ENCODE measurements at regions not wholly inside any gene's neighbourhood (a gene's known extent, or its start where the extent isn't known, plus 50 kb on each side); places are given as distances from the start of the nearest gene placed in this dataset.

- no peak for TF ChIP-seq CTCF (IDR thresholded peaks at IDR 0.05)
Observed at GRCh38 chr13:39886336-39886735, 230.9 kb downstream of the COG6 start.

DNA sequence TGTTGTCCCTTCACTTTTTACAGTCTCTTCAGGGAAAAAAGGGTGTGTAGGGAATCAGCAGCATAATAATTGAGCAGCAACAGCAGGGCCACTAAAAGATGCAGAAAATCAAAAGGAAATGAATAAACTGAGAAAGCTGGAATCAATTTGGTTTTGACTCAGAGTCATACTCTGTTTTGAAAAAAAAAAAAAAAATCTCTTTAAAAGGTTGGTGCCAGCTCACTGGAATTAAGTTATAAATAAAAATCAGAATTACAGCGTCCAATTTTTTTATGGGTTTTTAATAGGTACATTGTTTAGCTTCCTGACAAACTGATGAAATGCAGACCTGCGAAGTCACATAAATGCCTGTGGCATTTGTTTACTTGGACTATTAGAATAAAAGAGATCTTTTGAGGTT lies 231.9 kb downstream of the COG6 start:
- TF ChIP-seq CTCF (IDR thresholded peaks at IDR 0.05) = no peak

- TF ChIP-seq CTCF (IDR thresholded peaks at IDR 0.05) = no peak
Observed at GRCh38 chr13:39888865-39889810, 233.7 kb downstream of the COG6 start.

- no peak for TF ChIP-seq CTCF (IDR thresholded peaks at IDR 0.05)
Observed at GRCh38 chr13:39890537-39890936, 235.1 kb downstream of the COG6 start.

DNA sequence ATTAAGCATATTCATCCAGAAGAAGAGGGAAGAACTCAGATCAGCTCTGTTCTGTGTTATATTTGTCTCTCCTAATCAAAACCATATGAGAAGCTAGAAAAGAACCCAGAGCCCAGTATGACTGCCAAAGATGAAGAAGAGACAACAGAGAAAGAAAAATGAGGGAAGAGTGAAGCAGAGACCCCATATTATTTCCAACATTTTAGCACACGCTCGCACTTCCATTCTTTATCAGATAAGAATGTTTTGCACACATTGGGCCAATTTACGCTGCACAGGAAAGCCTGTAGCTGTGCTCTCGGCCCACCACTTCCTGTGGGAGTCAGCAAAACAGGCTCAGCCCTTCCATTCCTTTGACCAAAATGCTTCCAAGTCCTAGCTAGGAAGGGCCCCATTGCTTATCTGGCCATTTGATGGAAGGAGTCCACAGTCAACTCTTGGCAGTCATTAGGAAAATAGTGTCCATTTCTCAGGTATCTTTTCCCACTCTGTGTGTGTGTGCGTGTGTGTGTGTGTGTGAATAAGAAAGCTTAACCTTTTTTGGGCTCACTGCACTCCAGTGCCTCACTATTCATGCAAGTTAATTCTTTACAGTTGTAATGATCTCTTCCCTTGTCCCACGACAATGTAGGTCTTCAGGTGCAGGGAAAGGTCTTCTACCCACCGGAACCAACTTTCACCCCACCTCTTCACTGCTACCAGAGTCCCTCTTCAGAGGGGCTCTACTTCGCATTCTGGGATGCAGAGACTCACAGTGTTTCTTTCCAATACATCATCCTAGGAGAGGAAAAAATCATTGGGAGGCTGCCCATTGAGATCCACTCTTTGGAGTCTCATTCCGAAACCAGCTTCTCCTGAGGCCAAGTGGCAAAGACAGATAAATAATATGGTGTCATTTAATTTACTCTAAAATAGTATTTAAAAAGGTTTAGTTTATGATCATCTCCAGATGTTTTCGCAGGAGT lies 237.5 kb downstream of the COG6 start:
- no peak for TF ChIP-seq CTCF (IDR thresholded peaks at IDR 0.05)

DNA sequence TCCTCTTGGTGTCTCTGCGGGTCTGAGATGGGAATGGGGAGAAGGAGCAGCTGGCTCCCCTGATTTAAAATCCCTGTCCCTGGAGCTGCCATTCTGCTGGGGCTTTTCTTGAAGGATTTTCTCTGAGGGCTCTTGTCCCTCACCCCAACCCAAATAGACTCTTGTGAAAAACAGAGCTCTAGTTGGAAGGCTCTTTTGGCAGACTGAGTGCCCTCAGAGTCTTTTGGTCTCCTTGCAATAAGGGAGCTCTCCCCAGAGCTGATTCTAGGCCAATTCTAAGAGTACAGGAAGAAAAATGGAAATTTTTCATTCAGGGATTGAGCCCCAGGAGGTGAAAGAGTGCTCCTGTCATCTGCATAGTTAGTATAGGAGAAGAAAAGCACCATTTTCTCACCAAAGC lies 238.3 kb downstream of the COG6 start:
- TF ChIP-seq CTCF (IDR thresholded peaks at IDR 0.05) = no peak

GRCh38 chr13:39894586-39894985 lies 239.1 kb downstream of the COG6 start:
- no peak for TF ChIP-seq CTCF (IDR thresholded peaks at IDR 0.05)
